Loucy (cell line): ENCODE measurements at regions not wholly inside any gene's neighbourhood (a gene's known extent, or its start where the extent isn't known, plus 50 kb on each side); places are given as distances from the start of the nearest gene placed in this dataset.

Experiments
- EZH2phosphoT487 ChIP-seq: fragments of 200-600 bp; IDR thresholded peaks from 2 replicates; pipeline ENCODE4 v1.6.1; 2018; ENCODE audit warnings: antibody characterized with exemption, mild to moderate bottlenecking, moderate library complexity, borderline replicate concordance
- TF ChIP-seq, protein P1 (sequence below): fragments of 200-600 bp; sonication (generic); conservative IDR thresholded peaks from 2 replicates; pipeline ENCODE4 v1.5.1; 2014; ENCODE audit warnings: mild to moderate bottlenecking, antibody characterized with exemption, low read length

DNA sequence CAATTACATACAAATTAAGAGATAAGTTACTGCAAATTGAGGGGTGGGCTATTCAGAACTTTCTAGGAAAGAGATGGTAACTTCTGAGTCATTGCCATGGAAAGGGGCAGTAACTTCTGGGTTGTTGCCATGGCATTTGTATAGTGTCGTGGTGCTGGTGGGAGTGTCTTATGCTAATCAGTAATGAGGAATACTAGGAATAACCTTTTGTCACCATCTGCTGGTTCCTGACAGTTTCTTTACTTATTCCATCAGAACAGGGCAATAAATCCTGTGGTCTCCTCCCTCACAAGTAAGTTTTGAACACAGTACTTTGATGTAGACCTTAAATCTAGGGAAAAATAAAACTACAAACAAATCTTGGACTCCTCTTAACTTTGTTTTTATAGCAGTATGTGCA, 435.4 kb downstream of the BCL11A start:
- TF ChIP-seq, protein P1, sequence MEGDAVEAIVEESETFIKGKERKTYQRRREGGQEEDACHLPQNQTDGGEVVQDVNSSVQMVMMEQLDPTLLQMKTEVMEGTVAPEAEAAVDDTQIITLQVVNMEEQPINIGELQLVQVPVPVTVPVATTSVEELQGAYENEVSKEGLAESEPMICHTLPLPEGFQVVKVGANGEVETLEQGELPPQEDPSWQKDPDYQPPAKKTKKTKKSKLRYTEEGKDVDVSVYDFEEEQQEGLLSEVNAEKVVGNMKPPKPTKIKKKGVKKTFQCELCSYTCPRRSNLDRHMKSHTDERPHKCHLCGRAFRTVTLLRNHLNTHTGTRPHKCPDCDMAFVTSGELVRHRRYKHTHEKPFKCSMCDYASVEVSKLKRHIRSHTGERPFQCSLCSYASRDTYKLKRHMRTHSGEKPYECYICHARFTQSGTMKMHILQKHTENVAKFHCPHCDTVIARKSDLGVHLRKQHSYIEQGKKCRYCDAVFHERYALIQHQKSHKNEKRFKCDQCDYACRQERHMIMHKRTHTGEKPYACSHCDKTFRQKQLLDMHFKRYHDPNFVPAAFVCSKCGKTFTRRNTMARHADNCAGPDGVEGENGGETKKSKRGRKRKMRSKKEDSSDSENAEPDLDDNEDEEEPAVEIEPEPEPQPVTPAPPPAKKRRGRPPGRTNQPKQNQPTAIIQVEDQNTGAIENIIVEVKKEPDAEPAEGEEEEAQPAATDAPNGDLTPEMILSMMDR, result no peak
- TF ChIP-seq EZH2phosphoT487, result no peak
